ENCODE measurements at regions not wholly inside any gene's neighbourhood (a gene's known extent, or its start where the extent isn't known, plus 50 kb on each side); places are given as distances from the start of the nearest gene placed in this dataset.

DNA sequence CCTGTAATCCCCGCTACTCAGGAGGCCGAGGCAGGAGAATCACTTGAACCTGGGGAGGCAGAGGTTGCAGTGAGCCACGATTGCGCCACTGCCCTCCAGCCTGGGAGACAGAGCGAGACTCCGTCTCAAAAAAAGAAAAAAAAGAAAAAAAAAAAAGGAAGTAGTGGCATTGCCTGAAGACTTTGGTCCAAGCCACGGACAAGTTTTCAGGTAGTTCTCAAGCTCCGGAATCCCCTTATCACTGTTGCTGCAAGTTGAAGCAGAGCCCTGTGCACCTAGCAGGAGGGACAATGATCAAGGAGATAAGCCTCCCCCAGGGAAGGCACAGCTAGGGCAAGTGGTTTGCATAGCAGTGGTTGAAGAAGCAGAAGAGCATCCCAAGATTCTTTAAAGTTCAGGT, 97.6 kb downstream of the MEX3B start:
- Histone ChIP-seq H3K4me3 (no peak overlapping the region), H3K79me2 (ENCODE audit: control insufficient read depth, insufficient read depth, low read length) (no peaks in the 10 kb centered on the region), H3K9me1 (ENCODE audit: control insufficient read depth, insufficient read depth, low read length) (no peaks in the 10 kb centered on the region), H3K9ac (ENCODE audit: insufficient read depth in 1 of 2, low read depth in 2 of 2, low read length in 2 of 2) (no peak overlapping the region; a peak in 1 of 4 replicates), H4K20me1 (replicated peaks; ENCODE audit: control insufficient read depth, insufficient read depth, low read length) (no peaks in the 10 kb centered on the region), H3K27me3 (ENCODE audit: control insufficient read depth in 2 of 2, insufficient read depth in 2 of 2, low read length in 2 of 2) (no peaks in the 10 kb centered on the region), H3K36me3 (ENCODE audit: control insufficient read depth, insufficient read depth, low read length) (no peaks in the 10 kb centered on the region), H3K9me3 (replicated peaks; ENCODE audit: control insufficient read depth, insufficient read depth, low read depth, low read length) (no peaks in the 10 kb centered on the region), H3K4me1 (replicated peaks in 1 of 2; ENCODE audit: control insufficient read depth in 2 of 2, insufficient read depth in 2 of 2, low read length in 2 of 2) (peaks cover 46 to 63% of the 10 kb centered on the region in 2 experiments), H3K4me2 (ENCODE audit: insufficient read depth, low read length) (peak overlapping the region; percentile 18; the same call in 1 of the 2 replicates), H2AFZ (ENCODE audit: low read depth, low read length) (no peak overlapping the region), H3K27ac (ENCODE audit: extremely low read depth, low read depth, low read length) (no peak overlapping the region; the same call in 1 of the 3 replicates)
- BruUV-seq (replicated peaks) = no TSS peak
- in situ Hi-C loops (cut with MboI) = no loop called here
- ChIA-PET CTCF (ENCODE audit: low intra/inter-chr PET ratio) (no interaction called here), POLR2A (interaction anchor here (0.8 to 1.4 kb wide), 3 partner anchors 9 to 97 kb away, joined by 3 to 5 read pairs (median 4); partner anchors contain the start of gene MEX3B)
- WGBS (ENCODE audit: insufficient coverage, low coverage, missing lambda C conversion rate) = 38% methylated on average over 7 of the region's 8 CpGs
- intact Hi-C loops (cut with micrococcal nuclease) = loop anchor here (5.0 kb wide), 1 partner anchor 69 kb away; no protein-coding TSS in a partner anchor
- DNase-seq (ENCODE audit: extremely low read depth in 1 of 4, low spot score in 3 of 4) (peak in 3 of 4 experiments; percentile 30 to 52 (median 39)), ATAC-seq (no peak), FAIRE-seq (peak; percentile 51)
- TF ChIP-seq FOS (IDR thresholded peaks at IDR 0.05; ENCODE audit: extremely low read depth, insufficient read length) = no peak
- 0 out of 2 replicates have a peak, but pooled peaks have one; percentile 4 for TF ChIP-seq CXXC5 (CRISPR knock-in tag; IDR thresholded peaks at IDR 0.05)
- TF ChIP-seq BCOR (IDR thresholded peaks at IDR 0.05) = 0 out of 2 replicates have a peak, but pooled peaks have one; percentile 8
- TF ChIP-seq, protein P1, sequence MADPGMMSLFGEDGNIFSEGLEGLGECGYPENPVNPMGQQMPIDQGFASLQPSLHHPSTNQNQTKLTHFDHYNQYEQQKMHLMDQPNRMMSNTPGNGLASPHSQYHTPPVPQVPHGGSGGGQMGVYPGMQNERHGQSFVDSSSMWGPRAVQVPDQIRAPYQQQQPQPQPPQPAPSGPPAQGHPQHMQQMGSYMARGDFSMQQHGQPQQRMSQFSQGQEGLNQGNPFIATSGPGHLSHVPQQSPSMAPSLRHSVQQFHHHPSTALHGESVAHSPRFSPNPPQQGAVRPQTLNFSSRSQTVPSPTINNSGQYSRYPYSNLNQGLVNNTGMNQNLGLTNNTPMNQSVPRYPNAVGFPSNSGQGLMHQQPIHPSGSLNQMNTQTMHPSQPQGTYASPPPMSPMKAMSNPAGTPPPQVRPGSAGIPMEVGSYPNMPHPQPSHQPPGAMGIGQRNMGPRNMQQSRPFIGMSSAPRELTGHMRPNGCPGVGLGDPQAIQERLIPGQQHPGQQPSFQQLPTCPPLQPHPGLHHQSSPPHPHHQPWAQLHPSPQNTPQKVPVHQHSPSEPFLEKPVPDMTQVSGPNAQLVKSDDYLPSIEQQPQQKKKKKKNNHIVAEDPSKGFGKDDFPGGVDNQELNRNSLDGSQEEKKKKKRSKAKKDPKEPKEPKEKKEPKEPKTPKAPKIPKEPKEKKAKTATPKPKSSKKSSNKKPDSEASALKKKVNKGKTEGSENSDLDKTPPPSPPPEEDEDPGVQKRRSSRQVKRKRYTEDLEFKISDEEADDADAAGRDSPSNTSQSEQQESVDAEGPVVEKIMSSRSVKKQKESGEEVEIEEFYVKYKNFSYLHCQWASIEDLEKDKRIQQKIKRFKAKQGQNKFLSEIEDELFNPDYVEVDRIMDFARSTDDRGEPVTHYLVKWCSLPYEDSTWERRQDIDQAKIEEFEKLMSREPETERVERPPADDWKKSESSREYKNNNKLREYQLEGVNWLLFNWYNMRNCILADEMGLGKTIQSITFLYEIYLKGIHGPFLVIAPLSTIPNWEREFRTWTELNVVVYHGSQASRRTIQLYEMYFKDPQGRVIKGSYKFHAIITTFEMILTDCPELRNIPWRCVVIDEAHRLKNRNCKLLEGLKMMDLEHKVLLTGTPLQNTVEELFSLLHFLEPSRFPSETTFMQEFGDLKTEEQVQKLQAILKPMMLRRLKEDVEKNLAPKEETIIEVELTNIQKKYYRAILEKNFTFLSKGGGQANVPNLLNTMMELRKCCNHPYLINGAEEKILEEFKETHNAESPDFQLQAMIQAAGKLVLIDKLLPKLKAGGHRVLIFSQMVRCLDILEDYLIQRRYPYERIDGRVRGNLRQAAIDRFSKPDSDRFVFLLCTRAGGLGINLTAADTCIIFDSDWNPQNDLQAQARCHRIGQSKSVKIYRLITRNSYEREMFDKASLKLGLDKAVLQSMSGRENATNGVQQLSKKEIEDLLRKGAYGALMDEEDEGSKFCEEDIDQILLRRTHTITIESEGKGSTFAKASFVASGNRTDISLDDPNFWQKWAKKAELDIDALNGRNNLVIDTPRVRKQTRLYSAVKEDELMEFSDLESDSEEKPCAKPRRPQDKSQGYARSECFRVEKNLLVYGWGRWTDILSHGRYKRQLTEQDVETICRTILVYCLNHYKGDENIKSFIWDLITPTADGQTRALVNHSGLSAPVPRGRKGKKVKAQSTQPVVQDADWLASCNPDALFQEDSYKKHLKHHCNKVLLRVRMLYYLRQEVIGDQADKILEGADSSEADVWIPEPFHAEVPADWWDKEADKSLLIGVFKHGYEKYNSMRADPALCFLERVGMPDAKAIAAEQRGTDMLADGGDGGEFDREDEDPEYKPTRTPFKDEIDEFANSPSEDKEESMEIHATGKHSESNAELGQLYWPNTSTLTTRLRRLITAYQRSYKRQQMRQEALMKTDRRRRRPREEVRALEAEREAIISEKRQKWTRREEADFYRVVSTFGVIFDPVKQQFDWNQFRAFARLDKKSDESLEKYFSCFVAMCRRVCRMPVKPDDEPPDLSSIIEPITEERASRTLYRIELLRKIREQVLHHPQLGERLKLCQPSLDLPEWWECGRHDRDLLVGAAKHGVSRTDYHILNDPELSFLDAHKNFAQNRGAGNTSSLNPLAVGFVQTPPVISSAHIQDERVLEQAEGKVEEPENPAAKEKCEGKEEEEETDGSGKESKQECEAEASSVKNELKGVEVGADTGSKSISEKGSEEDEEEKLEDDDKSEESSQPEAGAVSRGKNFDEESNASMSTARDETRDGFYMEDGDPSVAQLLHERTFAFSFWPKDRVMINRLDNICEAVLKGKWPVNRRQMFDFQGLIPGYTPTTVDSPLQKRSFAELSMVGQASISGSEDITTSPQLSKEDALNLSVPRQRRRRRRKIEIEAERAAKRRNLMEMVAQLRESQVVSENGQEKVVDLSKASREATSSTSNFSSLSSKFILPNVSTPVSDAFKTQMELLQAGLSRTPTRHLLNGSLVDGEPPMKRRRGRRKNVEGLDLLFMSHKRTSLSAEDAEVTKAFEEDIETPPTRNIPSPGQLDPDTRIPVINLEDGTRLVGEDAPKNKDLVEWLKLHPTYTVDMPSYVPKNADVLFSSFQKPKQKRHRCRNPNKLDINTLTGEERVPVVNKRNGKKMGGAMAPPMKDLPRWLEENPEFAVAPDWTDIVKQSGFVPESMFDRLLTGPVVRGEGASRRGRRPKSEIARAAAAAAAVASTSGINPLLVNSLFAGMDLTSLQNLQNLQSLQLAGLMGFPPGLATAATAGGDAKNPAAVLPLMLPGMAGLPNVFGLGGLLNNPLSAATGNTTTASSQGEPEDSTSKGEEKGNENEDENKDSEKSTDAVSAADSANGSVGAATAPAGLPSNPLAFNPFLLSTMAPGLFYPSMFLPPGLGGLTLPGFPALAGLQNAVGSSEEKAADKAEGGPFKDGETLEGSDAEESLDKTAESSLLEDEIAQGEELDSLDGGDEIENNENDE (IDR thresholded peaks at IDR 0.05; ENCODE audit: low read depth, low read length) = no peak
- 0 out of 4 replicates have a peak, but pooled peaks of 1 of the 2 experiments have one; percentile 14 for TF ChIP-seq KDM1A (IDR thresholded peaks at IDR 0.05)
- TF ChIP-seq CBX3 (IDR thresholded peaks at IDR 0.05; ENCODE audit: borderline replicate concordance in 1 of 2, low read length in 2 of 2) = no peak
- no peak for TF ChIP-seq ZNF316 (IDR thresholded peaks at IDR 0.05)
- no peak for TF ChIP-seq POLR2A (conservative IDR thresholded peaks at IDR 0.05)
- TF ChIP-seq ZNF384 (IDR thresholded peaks at IDR 0.05; ENCODE audit: low read depth, low read length) = peak; percentile 37; the same call in 1 of the 2 replicates
- TF ChIP-seq TRIM24 (IDR thresholded peaks at IDR 0.05) = peak in 1 of 2 experiments; percentile 36; a peak in 1 of 4 replicates
- TF ChIP-seq ELF2 (CRISPR knock-in tag; IDR thresholded peaks at IDR 0.05) = no peak
- no peak for TF ChIP-seq ETV6 (IDR thresholded peaks at IDR 0.05; ENCODE audit: borderline replicate concordance in 1 of 2, low read depth in 2 of 2, low read length in 1 of 2)
- TF ChIP-seq ETV6 (CRISPR knock-in tag; IDR thresholded peaks at IDR 0.05; ENCODE audit: borderline replicate concordance) = no peak
- 0 out of 2 replicates have a peak, but pooled peaks have one; percentile 4 for TF ChIP-seq ARID2 (IDR thresholded peaks at IDR 0.05)
